ENCODE measurements at regions not wholly inside any gene's neighbourhood (a gene's known extent, or its start where the extent isn't known, plus 50 kb on each side); places are given as distances from the start of the nearest gene placed in this dataset.

GRCh38 chr2:167400546-167400945 is 512.3 kb downstream of the XIRP2 start:
- TF ChIP-seq NFIC (IDR thresholded peaks at IDR 0.05; ENCODE audit: borderline replicate concordance): no peak
- no peak for TF ChIP-seq GATA2 (CRISPR knock-in tag; IDR thresholded peaks at IDR 0.05)
- no peak for TF ChIP-seq CTCF (IDR thresholded peaks at IDR 0.05)
- no peak for TF ChIP-seq MEF2A (IDR thresholded peaks at IDR 0.05; ENCODE audit: borderline replicate concordance, low read depth)
- no peak for TF ChIP-seq YY1 (IDR thresholded peaks at IDR 0.05; ENCODE audit: low read depth)
- TF ChIP-seq EZH2phosphoT487 (IDR thresholded peaks at IDR 0.05; ENCODE audit: borderline replicate concordance, low read depth): no peak

All from SK-N-SH (cell line).